HepG2 (cell line): ENCODE measurements at regions not wholly inside any gene's neighbourhood (a gene's known extent, or its start where the extent isn't known, plus 50 kb on each side); places are given as distances from the start of the nearest gene placed in this dataset.

Experiments used
- ATAC-seq: fragments of 200-7000 bp; cut with Tn5 transposase; 3 replicates; pipeline ENCODE4 v1.9.1; 2020; ENCODE audit warnings: mild to moderate bottlenecking, moderate library complexity
- BruUV-seq: library from RNA; stranded (reverse); fragments of 400-500 nt; replicated peaks from 2 replicates; lab custom pipeline; 2021; lab: Mats Ljungman, UMichigan
- CTCF ChIA-PET: fragments of 300-600 bp; formaldehyde crosslinking; extraction: SDS; loops from one replicate; lab custom pipeline; 2021; ENCODE audit warnings: low total read pairs, inconsistent platforms, low intra/inter-chr PET ratio; lab: Yijun Ruan, JAX
- POLR2A ChIA-PET: fragments of 350-600 bp; sonication (Branson Sonifier 250); formaldehyde crosslinking; loops from one replicate; lab custom pipeline; 2020; ENCODE audit warnings: antibody characterized with exemption, inconsistent platforms; lab: Yijun Ruan, JAX
- DNase-seq: peaks from one replicate; pipeline ENCODE4 v3.0.0-alpha.2; 2015; ENCODE audit warnings: low spot score
- FAIRE-seq: peaks from 3 replicates; lab custom pipeline; 2011; peaks lifted over from hg19 to GRCh38; lab: Jason Lieb, UNC
- H2AFZ ChIP-seq: one replicate; pipeline ENCODE4 v1.6.1; 2011; ENCODE audit warnings: low read length, inconsistent platforms
- H3K27ac ChIP-seq: fragments of 300-600 bp; 3 replicates; pipeline ENCODE4 v1.8.0; 2011; ENCODE audit warnings: mixed run types, mild to moderate bottlenecking, mixed read lengths, low read length, inconsistent platforms; ENCODE audit not compliant: insufficient read depth; ENCODE audit errors: extremely low read length
- H3K27me3 ChIP-seq, 2 experiments: fragments of 200-600 bp in 1 of 2; 2 replicates in 1 of 2; 3 replicates in 1 of 2; pipeline versions ENCODE4 v1.6.0 to v1.8.0; 2011; ENCODE audit warnings: low read length in 2 of 2, mild to moderate bottlenecking in 2 of 2, moderate library complexity in 2 of 2, inconsistent platforms in 1 of 2; ENCODE audit not compliant: insufficient read depth in 2 of 2, control insufficient read depth in 1 of 2
- H3K36me3 ChIP-seq, 2 experiments: fragments of 200-600 bp in 1 of 2; replicated peaks in 1 of 2; 2 replicates in 1 of 2; 3 replicates in 1 of 2; pipeline versions ENCODE4 v1.5.1 to v1.8.0; 2011; ENCODE audit warnings: low read length in 2 of 2, inconsistent platforms in 1 of 2; ENCODE audit not compliant: insufficient read depth in 2 of 2, control insufficient read depth in 1 of 2
- H3K4me1 ChIP-seq: 2 replicates; pipeline ENCODE4 v1.5.1; 2012; ENCODE audit warnings: low read length, inconsistent platforms; ENCODE audit not compliant: insufficient read depth
- H3K4me2 ChIP-seq: 2 replicates; pipeline ENCODE4 v1.6.0; 2011; ENCODE audit warnings: low read depth, low read length, inconsistent platforms
- H3K4me3 ChIP-seq, 3 experiments: fragments of 200-600 bp in 1 of 3; sonication (generic), shearing (Covaris generic) in 1 of 3; replicated peaks in 1 of 3; 2 replicates each; pipeline ENCODE4 v1.5.1; 2011 to 2016; ENCODE audit warnings: low read length in 3 of 3, inconsistent platforms in 2 of 3, low read depth in 2 of 3, mild to moderate bottlenecking in 2 of 3, control low read depth in 1 of 3, mixed read lengths in 1 of 3; ENCODE audit not compliant: insufficient read depth in 1 of 3
- H3K79me2 ChIP-seq: one replicate; pipeline ENCODE4 v1.6.1; 2011; ENCODE audit warnings: low read length, inconsistent platforms; ENCODE audit not compliant: insufficient read depth
- H3K9ac ChIP-seq: 2 replicates; pipeline ENCODE4 v1.6.0; 2011; ENCODE audit warnings: mild to moderate bottlenecking, low read depth, low read length, inconsistent platforms; ENCODE audit not compliant: insufficient read depth
- H3K9me3 ChIP-seq: 2 replicates; pipeline ENCODE4 v1.5.1; 2012; ENCODE audit warnings: mild to moderate bottlenecking, low read length
- H4K20me1 ChIP-seq: 2 replicates; pipeline ENCODE4 v1.6.0; 2011; ENCODE audit warnings: inconsistent platforms, mild to moderate bottlenecking, low read length, moderate library complexity; ENCODE audit not compliant: insufficient read depth
- ARID5B ChIP-seq: IDR thresholded peaks from 2 replicates; pipeline ENCODE4 v1.4.0; 2020; ENCODE audit warnings: mild to moderate bottlenecking, missing genetic modification reagents
- BRD4 ChIP-seq: sonication (generic); formaldehyde crosslinking; IDR thresholded peaks from 2 replicates; pipeline ENCODE4 v1.4.0; 2020; ENCODE audit warnings: missing genetic modification reagents
- LCORL ChIP-seq, 2 experiments: fragments of 450-650 bp in 1 of 2; sonication (generic) in 1 of 2; formaldehyde crosslinking in 1 of 2; IDR thresholded peaks; 2 replicates each; pipeline versions ENCODE4 v1.5.0 to v1.6.1; 2017 to 2020; ENCODE audit warnings: antibody characterized with exemption in 1 of 2, missing genetic modification reagents in 1 of 2
- SCMH1 ChIP-seq: sonication (generic); formaldehyde crosslinking; IDR thresholded peaks from 2 replicates; pipeline ENCODE4 v1.9.0; 2021; ENCODE audit warnings: missing genetic modification reagents, mild to moderate bottlenecking, borderline replicate concordance
- SOX5 ChIP-seq: IDR thresholded peaks from 2 replicates; pipeline ENCODE4 v1.6.1; 2016; ENCODE audit warnings: borderline replicate concordance
- ZNF879 ChIP-seq: sonication (generic); formaldehyde crosslinking; IDR thresholded peaks from 2 replicates; pipeline ENCODE4 v1.8.1; 2023; ENCODE audit warnings: missing genetic modification reagents
- WGBS: methylation state at CpG from one replicate; pipeline ENCODE4 v1.1.6; 2017; ENCODE audit warnings: low lambda C conversion rate; 5-methylcytosine and 5-hydroxymethylcytosine counted together
- in situ Hi-C: cut with HindIII; loops from 2 replicates; pipeline ENCODE4 v1.10.0; 2017; ENCODE audit warnings: low pct_unique_long_range_greater_than_20kb; ENCODE audit not compliant: extremely low pct_ligation_motif_present
- intact Hi-C: fragments of 100-400 bp; cut with micrococcal nuclease; formaldehyde crosslinking; loops from one replicate; pipeline ENCODE4 v1.10.0; 2022; ENCODE audit not compliant: unreplicated experiment

- TF ChIP-seq ARID5B = no peak
- TF ChIP-seq ZNF879 (CRISPR knock-in tag) = no peak
- no peak for TF ChIP-seq SOX5 (CRISPR knock-in tag)
- no peak for TF ChIP-seq SCMH1 (CRISPR knock-in tag)
Observed at GRCh38 chr5:179422908-179423481, 77.7 kb upstream of the ADAMTS2 start (continued).

GRCh38 chr5:179422213-179422855 is 77.1 kb upstream of the ADAMTS2 start:
- CTCF ChIA-PET = no interaction called here
- 7% methylated on average over 3 of the region's 7 CpGs for WGBS

More at GRCh38 chr5:179422213-179422855, 77.1 kb upstream of the ADAMTS2 start:
- DNase-seq (no peak), ATAC-seq (no peak), FAIRE-seq (no peak)
- no peaks in the 10 kb centered on the region for H3K9me3 ChIP-seq
- no peaks in the 10 kb centered on the region for H3K4me1 ChIP-seq
- H3K4me3 ChIP-seq = no peak overlapping the region
- H3K27ac ChIP-seq = no peak overlapping the region
- POLR2A ChIA-PET = no interaction called here
- no peaks in the 10 kb centered on the region for H3K79me2 ChIP-seq
- intact Hi-C loops (no loop called here), in situ Hi-C loops (no loop called here)
- no TSS peak for BruUV-seq
- H3K36me3 ChIP-seq = no peaks in the 10 kb centered on the region
- H3K9ac ChIP-seq = no peak overlapping the region
- H3K4me2 ChIP-seq = no peak overlapping the region
- 0 out of 2 replicates have a peak, but pooled peaks have one; percentile 28 for TF ChIP-seq LCORL (IDR thresholded peaks at IDR 0.05)
- TF ChIP-seq LCORL (CRISPR knock-in tag; IDR thresholded peaks at IDR 0.05) = no peak
- no peak for TF ChIP-seq BRD4 (CRISPR knock-in tag)
- H3K27me3 ChIP-seq = peaks cover 8 to 50% of the 10 kb centered on the region in 2 experiments
- H2AFZ ChIP-seq = no peak overlapping the region
- no peaks in the 10 kb centered on the region for H4K20me1 ChIP-seq
